ENCODE measurements at regions not wholly inside any gene's neighbourhood (a gene's known extent, or its start where the extent isn't known, plus 50 kb on each side); places are given as distances from the start of the nearest gene placed in this dataset.
"Not testable (repeated sequence)": the region's sequence is repeated elsewhere in the genome, so short reads cannot be mapped to it uniquely, and the experiment has no call there.

GRCh38 chr12:89227774-89228173 lies 124.5 kb downstream of the DUSP6 start:
- DNase-seq (ENCODE audit: low spot score), result no peak

GRCh38 chr12:89225808-89226411 lies 126.4 kb downstream of the DUSP6 start:
- DNase-seq (ENCODE audit: low spot score), result no peak

- DNase-seq (ENCODE audit: low spot score), result no peak
These were observed 126.9 kb downstream of the DUSP6 start for GRCh38 chr12:89225401-89225800.

GRCh38 chr12:89222580-89222979 lies 129.7 kb downstream of the DUSP6 start:
- not testable (repeated sequence) for DNase-seq (ENCODE audit: low spot score)

GRCh38 chr12:89217472-89217871 lies 134.8 kb downstream of the DUSP6 start:
- DNase-seq (ENCODE audit: low spot score), result no peak

GRCh38 chr12:89216211-89216952 lies 135.9 kb downstream of the DUSP6 start:
- no peak for DNase-seq (ENCODE audit: low spot score)

- no peak for DNase-seq (ENCODE audit: low spot score)
These were observed 137.1 kb downstream of the DUSP6 start for GRCh38 chr12:89215196-89215595.

- no peak for DNase-seq (ENCODE audit: low spot score)
These were observed 138.6 kb downstream of the DUSP6 start for GRCh38 chr12:89213747-89214146.

GRCh38 chr12:89213139-89213538 lies 139.2 kb downstream of the DUSP6 start:
- DNase-seq (ENCODE audit: low spot score), result no peak

GRCh38 chr12:89212339-89212771 lies 139.9 kb downstream of the DUSP6 start:
- DNase-seq (ENCODE audit: low spot score), result no peak

- no peak for DNase-seq (ENCODE audit: low spot score)
These were observed 140.8 kb downstream of the DUSP6 start for GRCh38 chr12:89211456-89211855.

GRCh38 chr12:89210277-89210676 lies 142.0 kb downstream of the DUSP6 start:
- no peak for DNase-seq (ENCODE audit: low spot score)

GRCh38 chr12:89208661-89209096 lies 143.6 kb downstream of the DUSP6 start:
- no peak for DNase-seq (ENCODE audit: low spot score)

- no peak for DNase-seq (ENCODE audit: low spot score)
These were observed 145.9 kb downstream of the DUSP6 start for GRCh38 chr12:89206390-89206789.

GRCh38 chr12:89205517-89205916 lies 146.8 kb downstream of the DUSP6 start:
- no peak for DNase-seq (ENCODE audit: low spot score)

GRCh38 chr12:89203144-89203543 lies 149.2 kb downstream of the DUSP6 start:
- no peak for DNase-seq (ENCODE audit: low spot score)

GRCh38 chr12:89200217-89200616 lies 152.1 kb downstream of the DUSP6 start:
- DNase-seq (ENCODE audit: low spot score), result no peak

- no peak for DNase-seq (ENCODE audit: low spot score)
These were observed 156.8 kb downstream of the DUSP6 start for GRCh38 chr12:89195470-89195869.

- no peak for DNase-seq (ENCODE audit: low spot score)
These were observed 157.6 kb downstream of the DUSP6 start for GRCh38 chr12:89194683-89195082.

- no peak for DNase-seq (ENCODE audit: low spot score)
These were observed 159.9 kb downstream of the DUSP6 start for GRCh38 chr12:89192429-89192828.

- DNase-seq (ENCODE audit: low spot score), result not testable (repeated sequence)
These were observed 160.7 kb downstream of the DUSP6 start for GRCh38 chr12:89191597-89191996.

GRCh38 chr12:89189448-89189847 lies 162.9 kb downstream of the DUSP6 start:
- no peak for DNase-seq (ENCODE audit: low spot score)

- no peak for DNase-seq (ENCODE audit: low spot score)
These were observed 164.8 kb downstream of the DUSP6 start for GRCh38 chr12:89187507-89187906.

- no peak for DNase-seq (ENCODE audit: low spot score)
These were observed 166.4 kb downstream of the DUSP6 start for GRCh38 chr12:89185889-89186288.

Measured in germinal center (tissue), 1 donor.